Neural cell (in vitro differentiated cells): ENCODE measurements at regions not wholly inside any gene's neighbourhood (a gene's known extent, or its start where the extent isn't known, plus 50 kb on each side); places are given as distances from the start of the nearest gene placed in this dataset.

ENCODE experiments used
- H2AFZ ChIP-seq: fragments of 200-600, 300-800 bp; sonication (generic), shearing (Covaris generic); 2 replicates; pipeline ENCODE4 v1.6.0; 2014; ENCODE audit warnings: low read depth, mild to moderate bottlenecking, antibody characterized with exemption, low read length, moderate library complexity
- H3F3A ChIP-seq: fragments of 200-600 bp; shearing (Covaris generic); 2 replicates; pipeline ENCODE4 v1.6.1; 2016; ENCODE audit warnings: mild to moderate bottlenecking, moderate library complexity, mixed read lengths, antibody characterized with exemption, low read length; ENCODE audit not compliant: insufficient read depth, poor library complexity, severe bottlenecking
- H3K27ac ChIP-seq: fragments of 200-600, 300-800 bp; sonication (generic), shearing (Covaris generic); 2 replicates; pipeline ENCODE4 v1.5.1; 2014; ENCODE audit warnings: mild to moderate bottlenecking, low read length, moderate library complexity
- H3K27me3 ChIP-seq: fragments of 300-800, 200-600 bp; sonication (generic), shearing (Covaris generic); 2 replicates; pipeline ENCODE4 v1.6.0; 2014; ENCODE audit warnings: mild to moderate bottlenecking, low read depth, low read length, moderate library complexity; ENCODE audit not compliant: insufficient read depth
- H3K36me3 ChIP-seq: fragments of 300-800, 200-600 bp; sonication (generic), shearing (Covaris generic); 2 replicates; pipeline ENCODE4 v1.5.1; 2014; ENCODE audit warnings: mild to moderate bottlenecking, antibody characterized with exemption, low read length, moderate library complexity; ENCODE audit not compliant: insufficient read depth
- H3K4me2 ChIP-seq: fragments of 300-800, 200-600 bp; sonication (generic), shearing (Covaris generic); 2 replicates; pipeline ENCODE4 v1.6.0; 2014; ENCODE audit warnings: mild to moderate bottlenecking, low read length
- H3K4me3 ChIP-seq: fragments of 300-800, 200-600 bp; sonication (generic), shearing (Covaris generic); 2 replicates; pipeline ENCODE4 v1.5.1; 2014; ENCODE audit warnings: mild to moderate bottlenecking, low read length, moderate library complexity
- H3K79me2 ChIP-seq: fragments of 200-600 bp; shearing (Covaris generic); replicated peaks from 2 replicates; pipeline ENCODE4 v1.6.0; 2014; ENCODE audit warnings: mild to moderate bottlenecking, low read length, moderate library complexity; ENCODE audit not compliant: insufficient read depth
- H3K9ac ChIP-seq: fragments of 300-800, 200-600 bp; sonication (generic), shearing (Covaris generic); 2 replicates; pipeline ENCODE4 v1.6.1; 2016; ENCODE audit warnings: mild to moderate bottlenecking, low read length, mixed read lengths
- H3K9me2 ChIP-seq: fragments of 200-600 bp; shearing (Covaris generic); 2 replicates; pipeline ENCODE4 v1.6.1; 2016; ENCODE audit warnings: mild to moderate bottlenecking, low read length, mixed read lengths; ENCODE audit not compliant: insufficient read depth
- H3K9me3 ChIP-seq: fragments of 200-600, 300-800 bp; sonication (generic), shearing (Covaris generic); 2 replicates; pipeline ENCODE4 v1.6.1; 2016; ENCODE audit warnings: mild to moderate bottlenecking, mixed run types, low read length, moderate library complexity, mixed read lengths
- H4K20me1 ChIP-seq: fragments of 200-600 bp; shearing (Covaris generic); 2 replicates; pipeline ENCODE4 v1.6.1; 2016; ENCODE audit warnings: mild to moderate bottlenecking, mixed run types; ENCODE audit not compliant: insufficient read depth
- CTCF ChIP-seq: fragments of 450-650 bp; IDR thresholded peaks from 2 replicates; pipeline ENCODE4 v1.5.1; 2014; ENCODE audit warnings: antibody characterized with exemption, mild to moderate bottlenecking, moderate library complexity; ENCODE audit not compliant: poor library complexity, severe bottlenecking
- EP300 ChIP-seq: fragments of 450-650 bp; conservative IDR thresholded peaks from 2 replicates; pipeline ENCODE4 v1.6.1; 2014; ENCODE audit warnings: antibody characterized with exemption, mild to moderate bottlenecking, moderate library complexity; ENCODE audit not compliant: poor library complexity, severe bottlenecking
- EZH2 ChIP-seq: fragments of 200-600, 300-800 bp; shearing (Covaris generic), sonication (generic); IDR thresholded peaks from 2 replicates; pipeline ENCODE4 v1.6.1; 2014; ENCODE audit warnings: antibody characterized with exemption, low read length, borderline replicate concordance, mild to moderate bottlenecking; ENCODE audit not compliant: insufficient read depth, poor library complexity, severe bottlenecking
- MXI1 ChIP-seq: fragments of 450-650 bp; conservative IDR thresholded peaks from 2 replicates; pipeline ENCODE4 v1.6.1; 2014; ENCODE audit warnings: antibody characterized with exemption, mild to moderate bottlenecking; ENCODE audit not compliant: poor library complexity, severe bottlenecking
- POLR2AphosphoS5 ChIP-seq: IDR thresholded peaks from 2 replicates; pipeline ENCODE4 v1.6.1; 2012
- RAD21 ChIP-seq: fragments of 450-650 bp; conservative IDR thresholded peaks from 2 replicates; pipeline ENCODE4 v1.6.1; 2014; ENCODE audit warnings: antibody characterized with exemption, mild to moderate bottlenecking, moderate library complexity
- REST ChIP-seq: IDR thresholded peaks from 2 replicates; pipeline ENCODE4 v1.6.1; 2012; ENCODE audit warnings: borderline replicate concordance
- TAF1 ChIP-seq: IDR thresholded peaks from 2 replicates; pipeline ENCODE4 v1.6.1; 2012; ENCODE audit warnings: low read depth

GRCh38 chr9:25017779-25018178 is 472.1 kb upstream of the IZUMO3 start:
- H3K36me3 ChIP-seq, result no peaks in the 10 kb centered on the region
- no peak overlapping the region for H3K27ac ChIP-seq
- H2AFZ ChIP-seq, result no peak overlapping the region
- no peak overlapping the region for H3K9ac ChIP-seq
- H3K4me2 ChIP-seq, result no peak overlapping the region
- H3K27me3 ChIP-seq, result no peaks in the 10 kb centered on the region
- H3K79me2 ChIP-seq, result no peaks in the 10 kb centered on the region
- no peak overlapping the region for H3K4me3 ChIP-seq
- no peaks in the 10 kb centered on the region for H3K9me2 ChIP-seq
- H4K20me1 ChIP-seq, result no peaks in the 10 kb centered on the region
- no peaks in the 10 kb centered on the region for H3K9me3 ChIP-seq
- no peaks in the 10 kb centered on the region for H3F3A ChIP-seq
- TF ChIP-seq POLR2AphosphoS5, result no peak
- TF ChIP-seq CTCF, result no peak

GRCh38 chr9:25010027-25010662 is 464.4 kb upstream of the IZUMO3 start:
- no peak overlapping the region for H3K27ac ChIP-seq
- TF ChIP-seq POLR2AphosphoS5 (no peak), EZH2 (no peak), RAD21 (no peak), REST (no peak), CTCF (no peak), TAF1 (no peak), MXI1 (no peak), EP300 (no peak)
- no peaks in the 10 kb centered on the region for H3F3A ChIP-seq
- H3K9me3 ChIP-seq, result no peaks in the 10 kb centered on the region
- no peaks in the 10 kb centered on the region for H3K79me2 ChIP-seq
- no peaks in the 10 kb centered on the region for H3K9me2 ChIP-seq
- no peaks in the 10 kb centered on the region for H3K27me3 ChIP-seq
- no peak overlapping the region for H2AFZ ChIP-seq
- H3K4me2 ChIP-seq, result no peak overlapping the region
- no peak overlapping the region for H3K9ac ChIP-seq
- H4K20me1 ChIP-seq, result no peaks in the 10 kb centered on the region
- no peak overlapping the region for H3K4me3 ChIP-seq
- H3K36me3 ChIP-seq, result no peaks in the 10 kb centered on the region
